ENCODE measurements at regions not wholly inside any gene's neighbourhood (a gene's known extent, or its start where the extent isn't known, plus 50 kb on each side); places are given as distances from the start of the nearest gene placed in this dataset.
"Not testable (repeated sequence)": the region's sequence is repeated elsewhere in the genome, so short reads cannot be mapped to it uniquely, and the experiment has no call there.

- not testable (repeated sequence) for TF ChIP-seq EZH2phosphoT487 (IDR thresholded peaks at IDR 0.05; ENCODE audit: borderline replicate concordance, low read length); CTCF (IDR thresholded peaks at IDR 0.05; ENCODE audit: low read depth, low read length, poor library complexity, severe bottlenecking)
Observed at GRCh38 chr7:51900755-51901488, 584.3 kb upstream of the COBL start.

Data from DOHH2 (cell line).